Muscle of arm (tissue), 1 donor: ENCODE measurements at regions not wholly inside any gene's neighbourhood (a gene's known extent, or its start where the extent isn't known, plus 50 kb on each side); places are given as distances from the start of the nearest gene placed in this dataset.
A peak's percentile ranks its signal among the peaks of the same experiment; 100 is the strongest.

ENCODE experiments used
- DNase-seq: peaks from one replicate; pipeline ENCODE4 v3.0.0-alpha.2; 2013

DNA sequence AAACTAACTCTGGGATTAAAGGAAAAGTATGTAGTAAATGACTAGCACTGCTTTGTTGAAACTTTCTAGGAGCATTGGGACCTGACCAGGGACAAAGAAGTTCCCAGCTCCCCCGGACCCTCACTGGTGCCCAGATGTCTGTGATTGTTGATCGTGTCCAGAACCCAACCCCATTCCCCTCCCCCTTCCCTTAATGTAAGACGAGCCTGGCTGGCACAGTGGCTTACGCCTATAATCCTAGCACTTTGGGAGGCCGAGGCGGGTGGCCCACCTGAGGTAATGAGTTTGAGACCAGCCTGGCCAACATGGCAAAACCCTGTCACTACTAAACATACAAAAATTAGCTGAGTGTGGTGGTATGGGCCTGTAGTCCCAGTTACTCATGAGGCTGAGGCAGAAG lies 750.3 kb downstream of the CBLN4 start:
- no peak for DNase-seq

- peak; percentile 12 for DNase-seq
These were observed 751.5 kb downstream of the CBLN4 start for GRCh38 chr20:55253781-55254180.

GRCh38 chr20:55252521-55252920 lies 752.8 kb downstream of the CBLN4 start:
- DNase-seq: peak; percentile 13

GRCh38 chr20:55251170-55251569 lies 754.1 kb downstream of the CBLN4 start:
- DNase-seq: no peak

DNA sequence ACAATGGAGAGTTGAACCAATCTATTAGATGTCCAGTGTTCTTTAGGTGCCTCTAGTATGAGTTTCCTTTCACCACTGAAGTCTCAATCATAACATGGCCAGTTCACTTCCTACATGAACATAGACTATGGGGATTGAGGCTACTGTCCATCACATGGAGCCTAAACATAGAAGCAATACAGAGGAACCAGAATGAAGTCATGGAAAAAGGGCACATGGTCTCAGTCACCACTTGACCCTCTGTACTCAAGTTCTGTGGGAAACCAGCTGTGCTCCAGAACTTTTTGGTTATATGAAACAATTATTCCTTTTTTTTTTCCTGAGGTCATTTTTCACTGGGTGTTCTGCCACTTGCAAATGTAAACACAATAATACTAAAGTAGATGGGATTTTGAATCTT lies 762.5 kb downstream of the CBLN4 start:
- no peak for DNase-seq

GRCh38 chr20:55239269-55239668 lies 763.9 kb downstream of the DOK5 start:
- DNase-seq: no peak

GRCh38 chr20:55232647-55233046 lies 757.3 kb downstream of the DOK5 start:
- DNase-seq: no peak

- no peak for DNase-seq
These were observed 754.1 kb downstream of the DOK5 start for GRCh38 chr20:55229451-55229850.

- DNase-seq: no peak
These were observed 741.3 kb downstream of the DOK5 start for GRCh38 chr20:55216525-55217242.

DNA sequence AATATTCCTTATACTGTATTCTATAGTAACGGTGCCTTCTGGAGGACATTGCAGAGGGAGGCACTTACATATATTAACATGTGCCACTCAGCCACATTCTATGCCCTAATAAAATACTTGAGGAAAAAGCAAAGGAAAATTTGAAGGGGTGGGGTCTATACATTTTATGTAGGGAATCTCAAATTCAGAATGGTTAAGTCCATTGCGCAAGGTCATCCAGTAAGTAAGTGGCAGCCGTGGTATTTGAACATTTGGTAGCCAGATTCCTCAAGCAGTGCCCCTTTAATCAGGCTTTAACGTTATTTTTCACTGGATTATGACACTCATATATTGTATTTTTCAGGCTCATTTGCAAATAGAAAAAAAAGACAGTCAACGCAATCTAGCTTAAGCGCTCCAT lies 738.3 kb downstream of the DOK5 start:
- no peak for DNase-seq

DNA sequence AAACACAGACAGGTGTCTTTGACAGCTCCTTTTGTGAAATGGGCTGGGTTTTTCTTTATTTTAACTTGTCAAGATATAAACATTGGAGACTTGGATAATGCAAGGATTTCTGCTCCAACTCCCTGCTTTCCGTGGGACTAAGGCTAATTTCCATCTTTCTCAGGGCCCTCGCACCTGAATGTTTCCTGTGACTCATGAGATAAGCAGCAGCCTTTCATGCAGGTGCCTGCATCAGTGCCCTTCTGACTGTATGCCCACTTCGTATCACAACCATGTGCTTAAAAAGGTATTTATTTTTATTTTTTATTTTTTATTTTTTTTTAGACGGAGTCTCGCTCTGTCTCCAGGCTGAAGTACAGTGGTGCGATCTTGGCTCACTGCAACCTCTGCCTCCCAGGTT lies 736.1 kb downstream of the DOK5 start:
- DNase-seq: no peak

DNA sequence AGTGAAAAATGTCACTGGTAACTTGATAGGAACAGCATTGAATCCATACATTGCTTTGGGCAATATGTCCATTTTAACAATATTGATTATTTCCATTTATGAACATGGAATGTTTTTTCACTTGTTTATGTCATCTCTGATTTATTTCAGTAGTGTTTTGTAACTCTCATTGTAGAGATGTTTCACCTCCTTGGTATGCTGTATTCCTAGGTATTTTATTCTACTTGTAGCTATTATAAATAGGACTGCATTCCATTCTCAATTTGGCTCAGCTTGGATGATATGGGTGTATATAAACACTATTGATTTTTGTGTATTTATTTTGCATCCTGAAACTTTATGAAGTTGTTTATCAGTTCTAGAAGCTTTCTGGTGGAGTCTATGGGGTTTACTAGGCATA lies 730.3 kb downstream of the DOK5 start:
- DNase-seq: no peak

DNA sequence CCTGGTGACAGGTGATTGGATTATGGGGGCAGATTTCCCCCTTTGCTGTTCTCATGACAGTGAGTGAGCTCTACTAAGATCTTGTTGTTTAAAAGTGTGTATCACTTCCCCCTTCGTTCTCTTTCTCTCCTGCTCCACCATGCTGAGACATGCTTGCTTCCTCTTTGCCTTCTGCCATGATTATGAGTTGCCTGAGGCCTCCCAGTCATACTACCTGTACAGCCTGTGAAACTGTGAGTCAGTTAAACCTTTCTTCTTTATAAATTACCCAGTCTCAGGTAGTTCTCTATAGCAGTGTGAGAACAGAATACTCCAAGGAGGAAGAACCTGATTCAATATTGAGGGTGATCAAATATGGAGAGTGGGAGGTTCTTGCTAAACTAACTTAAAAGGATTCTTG lies 724.9 kb downstream of the DOK5 start:
- no peak for DNase-seq

DNA sequence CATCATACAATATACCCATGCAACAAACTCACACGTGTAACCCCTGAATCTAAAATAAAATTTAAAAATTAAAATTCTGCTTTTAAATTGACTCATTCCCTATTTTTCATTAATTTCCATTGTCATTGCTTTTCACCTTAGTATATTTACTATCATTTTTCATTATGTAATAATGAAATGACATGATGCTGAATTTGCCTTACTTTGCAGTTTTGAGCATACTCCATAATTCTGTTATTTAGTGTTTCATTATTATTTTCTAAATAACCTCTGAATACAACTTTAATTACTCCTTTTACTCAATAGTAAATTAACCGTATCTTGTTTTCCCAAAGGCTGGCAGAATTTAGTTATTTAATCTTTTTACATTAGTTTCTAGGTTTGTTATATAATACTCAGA lies 719.6 kb downstream of the DOK5 start:
- DNase-seq: no peak

- DNase-seq: no peak
These were observed 710.8 kb downstream of the DOK5 start for GRCh38 chr20:55186228-55186627.

- no peak for DNase-seq
These were observed 699.7 kb downstream of the DOK5 start for GRCh38 chr20:55175081-55175480.

DNA sequence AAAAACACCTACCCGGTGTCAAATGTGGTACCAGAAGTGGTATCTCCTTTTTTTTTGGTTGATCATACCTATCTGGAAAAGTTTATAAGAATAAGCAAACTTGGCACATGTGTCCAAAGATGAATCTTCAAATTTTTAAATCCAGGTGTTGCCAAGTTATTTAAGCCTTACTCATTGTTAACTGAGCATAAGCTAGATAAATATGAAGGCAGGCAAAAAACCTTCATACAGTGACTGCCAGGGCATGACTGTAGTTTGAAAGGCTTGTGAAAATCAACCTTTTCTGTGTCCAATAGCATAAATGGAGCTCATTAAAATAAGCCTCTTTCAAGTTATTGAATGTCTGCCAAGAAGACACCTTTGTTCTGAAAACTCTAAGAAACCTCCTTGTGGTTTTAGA lies 699.2 kb downstream of the DOK5 start:
- DNase-seq: no peak

GRCh38 chr20:55174172-55174571 lies 698.8 kb downstream of the DOK5 start:
- no peak for DNase-seq

- DNase-seq: no peak
These were observed 698.2 kb downstream of the DOK5 start for GRCh38 chr20:55173601-55174000.

GRCh38 chr20:55172310-55173002 lies 697.1 kb downstream of the DOK5 start:
- DNase-seq: no peak

DNA sequence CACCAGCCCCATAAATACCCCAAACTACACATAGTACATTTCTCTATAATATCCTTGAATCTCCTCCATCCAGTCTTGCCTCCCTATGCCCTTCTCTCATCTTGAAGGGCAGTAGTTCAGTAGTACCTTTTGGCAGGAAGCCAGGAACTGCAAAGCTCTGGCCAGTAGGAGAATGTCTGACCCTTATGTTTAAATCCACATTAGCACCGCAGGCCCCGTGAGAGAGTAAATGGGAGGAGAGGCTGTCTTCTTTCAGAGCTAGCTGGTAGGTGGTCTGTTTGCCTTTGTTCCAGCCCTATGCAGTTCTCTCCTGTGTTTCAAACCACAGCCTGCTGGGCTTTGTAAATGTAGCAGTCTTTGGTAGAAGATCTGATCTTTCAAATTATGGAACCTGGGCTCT lies 690.7 kb downstream of the DOK5 start:
- no peak for DNase-seq

- no peak for DNase-seq
These were observed 685.6 kb downstream of the DOK5 start for GRCh38 chr20:55160996-55161395.

GRCh38 chr20:55160037-55160436 lies 684.6 kb downstream of the DOK5 start:
- no peak for DNase-seq

DNA sequence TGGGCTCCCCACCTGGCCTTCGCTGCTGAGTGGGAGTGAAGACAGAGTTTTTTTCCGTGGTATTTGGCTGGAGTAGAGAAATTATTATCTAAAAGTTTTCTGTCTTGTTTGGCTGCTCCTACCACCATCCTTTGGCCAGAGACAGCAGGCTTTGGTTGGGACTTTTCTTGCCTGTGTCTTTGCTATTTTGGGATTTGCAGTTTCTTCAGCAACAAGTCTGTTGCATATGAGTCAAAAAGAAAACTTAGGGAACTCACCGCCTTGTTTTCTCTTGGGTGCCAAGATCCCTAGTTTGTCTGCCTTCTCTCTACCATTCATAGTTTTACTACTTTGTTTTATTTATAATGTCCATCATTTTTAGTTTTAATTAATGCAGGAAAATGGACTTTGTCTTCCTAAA lies 683.8 kb downstream of the DOK5 start:
- no peak for DNase-seq
